ENCODE measurements at regions not wholly inside any gene's neighbourhood (a gene's known extent, or its start where the extent isn't known, plus 50 kb on each side); places are given as distances from the start of the nearest gene placed in this dataset.
"Not testable (repeated sequence)": the region's sequence is repeated elsewhere in the genome, so short reads cannot be mapped to it uniquely, and the experiment has no call there.

- H3K4me3 ChIP-seq (ENCODE audit: low read depth, low read length) = no peak overlapping the region
- DNase-seq (ENCODE audit: low read depth) = no peak
- TF ChIP-seq CTCF (IDR thresholded peaks at IDR 0.05; ENCODE audit: control insufficient read depth, extremely low read depth, insufficient read depth) = no peak
Measured at GRCh38 chr1:213357403-213357802, 306.4 kb downstream of the RPS6KC1 start.

- not testable (repeated sequence) for DNase-seq (ENCODE audit: low read depth); H3K4me3 ChIP-seq (ENCODE audit: low read depth, low read length)
Measured at GRCh38 chr1:213358368-213358767, 307.3 kb downstream of the RPS6KC1 start.

GRCh38 chr1:213362598-213362997 is 311.6 kb downstream of the RPS6KC1 start:
- no peak for TF ChIP-seq CTCF (IDR thresholded peaks at IDR 0.05; ENCODE audit: control insufficient read depth, extremely low read depth, insufficient read depth)
- no peak overlapping the region for H3K4me3 ChIP-seq (ENCODE audit: low read depth, low read length)
- DNase-seq (ENCODE audit: low read depth) = no peak

- TF ChIP-seq CTCF (IDR thresholded peaks at IDR 0.05; ENCODE audit: control insufficient read depth, extremely low read depth, insufficient read depth) = no peak
- DNase-seq (ENCODE audit: low read depth) = no peak
- no peak overlapping the region for H3K4me3 ChIP-seq (ENCODE audit: low read depth, low read length)
Measured at GRCh38 chr1:213366141-213366831, 315.2 kb downstream of the RPS6KC1 start.

- H3K4me3 ChIP-seq (ENCODE audit: low read depth, low read length) = no peak overlapping the region
- no peak for TF ChIP-seq CTCF (IDR thresholded peaks at IDR 0.05; ENCODE audit: control insufficient read depth, extremely low read depth, insufficient read depth)
- DNase-seq (ENCODE audit: low read depth) = no peak
Measured at GRCh38 chr1:213369465-213369864, 318.4 kb downstream of the RPS6KC1 start.

GRCh38 chr1:213370523-213370922 is 319.5 kb downstream of the RPS6KC1 start:
- no peak overlapping the region for H3K4me3 ChIP-seq (ENCODE audit: low read depth, low read length)
- no peak for TF ChIP-seq CTCF (IDR thresholded peaks at IDR 0.05; ENCODE audit: control insufficient read depth, extremely low read depth, insufficient read depth)
- DNase-seq (ENCODE audit: low read depth) = no peak

- no peak for DNase-seq (ENCODE audit: low read depth)
- TF ChIP-seq CTCF (IDR thresholded peaks at IDR 0.05; ENCODE audit: control insufficient read depth, extremely low read depth, insufficient read depth) = no peak
Measured at GRCh38 chr1:213371525-213371846, 320.4 kb downstream of the RPS6KC1 start.

More at GRCh38 chr1:213371525-213371846, 320.4 kb downstream of the RPS6KC1 start:
- no peak overlapping the region for H3K4me3 ChIP-seq (ENCODE audit: low read depth, low read length)
